ENCODE measurements at regions not wholly inside any gene's neighbourhood (a gene's known extent, or its start where the extent isn't known, plus 50 kb on each side); places are given as distances from the start of the nearest gene placed in this dataset.

DNA sequence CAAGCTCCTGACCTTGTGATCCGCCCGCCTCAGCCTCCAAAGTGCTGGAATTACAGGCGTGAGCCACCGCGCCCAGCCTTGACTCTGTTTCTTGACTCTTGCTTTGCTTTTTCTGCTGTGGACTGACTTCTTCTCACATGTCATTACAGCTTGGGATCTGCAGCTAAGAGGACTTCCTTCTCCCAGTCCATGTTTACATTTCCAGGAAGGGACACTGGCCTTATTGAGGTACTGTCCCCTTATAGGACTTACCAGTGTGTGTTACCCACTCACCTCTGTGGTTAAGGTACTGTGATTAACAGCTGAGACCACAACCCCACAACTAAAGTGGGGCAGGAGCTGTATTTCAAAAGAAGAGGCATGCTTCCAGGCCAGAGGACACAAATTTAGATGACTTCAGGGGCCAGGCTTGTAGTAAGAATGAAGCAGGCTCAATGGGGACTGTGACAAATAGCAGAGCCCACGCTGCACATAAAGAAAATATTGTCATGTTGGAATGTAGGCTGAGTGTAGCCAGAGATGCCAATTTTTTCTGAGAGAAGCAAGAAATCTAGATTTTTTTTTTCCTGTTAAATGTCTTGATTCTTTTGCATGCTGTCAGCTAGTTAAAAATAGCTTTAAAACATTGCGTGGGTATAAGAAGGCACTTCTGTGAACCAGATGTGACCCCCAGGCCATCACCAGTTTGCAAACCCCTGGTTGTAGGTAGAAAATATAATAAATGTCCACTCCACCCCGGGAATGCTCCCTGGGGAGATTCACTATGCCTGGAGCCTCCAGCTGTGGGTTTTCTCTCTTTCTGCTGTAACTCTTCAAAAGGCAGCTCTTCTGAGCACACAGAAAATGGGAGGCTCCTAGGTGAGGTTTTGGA is 75.0 kb downstream of the PTPDC1 start:
- DNase-seq, result no peak

GRCh38 chr9:94160594-94161501 is 76.6 kb downstream of the PTPDC1 start:
- no peak for DNase-seq

DNA sequence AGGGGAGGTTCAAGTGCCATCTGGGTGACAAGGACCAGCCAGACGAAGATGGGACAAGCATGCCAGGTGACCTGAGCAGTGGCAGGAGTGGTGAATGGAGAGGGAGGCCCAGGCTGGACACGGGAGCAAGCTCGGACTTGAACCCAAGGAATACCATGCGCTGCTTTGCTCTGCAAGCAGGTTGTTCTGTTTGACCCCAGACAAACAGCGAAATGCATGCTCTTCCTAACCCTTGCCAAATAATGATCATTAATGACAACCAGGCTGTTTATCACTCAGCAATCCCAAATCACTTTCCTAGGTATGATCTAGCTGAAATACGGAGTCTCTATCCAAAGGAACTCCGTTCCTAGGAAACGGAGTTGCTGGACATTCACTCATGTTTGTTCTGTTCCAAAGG is 77.4 kb downstream of the PTPDC1 start:
- DNase-seq, result no peak

- no peak for DNase-seq
Observed at GRCh38 chr9:94164806-94165549, 80.7 kb downstream of the PTPDC1 start.

DNA sequence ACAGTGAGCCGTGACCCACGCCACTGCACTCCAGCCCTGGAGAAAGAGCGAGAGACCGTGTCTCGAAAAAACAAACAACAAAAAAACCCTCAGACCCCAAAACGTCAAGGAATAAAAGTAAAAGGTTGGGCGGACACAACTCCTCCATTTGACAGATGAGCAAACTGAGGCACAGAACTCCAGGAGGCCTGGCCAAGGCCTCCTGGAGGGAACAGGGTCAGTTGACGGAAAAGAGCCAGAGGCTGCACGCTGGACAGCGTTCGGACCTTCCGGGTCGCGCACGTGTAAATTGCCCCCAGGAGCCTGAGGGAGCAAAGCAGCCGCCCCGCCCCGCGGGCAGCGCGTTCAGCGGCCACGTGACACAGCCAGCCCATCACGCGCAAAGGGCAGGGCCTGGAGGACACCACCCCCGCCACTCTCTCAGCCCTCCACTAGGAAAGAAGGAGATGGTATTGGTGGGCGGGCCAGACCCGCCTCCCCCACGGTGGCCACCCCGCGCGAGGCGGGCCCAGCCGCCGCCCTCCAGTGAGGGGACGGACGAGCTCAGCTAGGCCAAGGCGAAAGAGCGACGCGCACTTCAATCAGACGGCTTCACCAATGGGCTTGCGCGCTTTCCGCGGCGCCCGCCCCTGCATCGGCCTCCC is 81.5 kb downstream of the PTPDC1 start:
- peak; percentile 90 to 95 for DNase-seq

DNA sequence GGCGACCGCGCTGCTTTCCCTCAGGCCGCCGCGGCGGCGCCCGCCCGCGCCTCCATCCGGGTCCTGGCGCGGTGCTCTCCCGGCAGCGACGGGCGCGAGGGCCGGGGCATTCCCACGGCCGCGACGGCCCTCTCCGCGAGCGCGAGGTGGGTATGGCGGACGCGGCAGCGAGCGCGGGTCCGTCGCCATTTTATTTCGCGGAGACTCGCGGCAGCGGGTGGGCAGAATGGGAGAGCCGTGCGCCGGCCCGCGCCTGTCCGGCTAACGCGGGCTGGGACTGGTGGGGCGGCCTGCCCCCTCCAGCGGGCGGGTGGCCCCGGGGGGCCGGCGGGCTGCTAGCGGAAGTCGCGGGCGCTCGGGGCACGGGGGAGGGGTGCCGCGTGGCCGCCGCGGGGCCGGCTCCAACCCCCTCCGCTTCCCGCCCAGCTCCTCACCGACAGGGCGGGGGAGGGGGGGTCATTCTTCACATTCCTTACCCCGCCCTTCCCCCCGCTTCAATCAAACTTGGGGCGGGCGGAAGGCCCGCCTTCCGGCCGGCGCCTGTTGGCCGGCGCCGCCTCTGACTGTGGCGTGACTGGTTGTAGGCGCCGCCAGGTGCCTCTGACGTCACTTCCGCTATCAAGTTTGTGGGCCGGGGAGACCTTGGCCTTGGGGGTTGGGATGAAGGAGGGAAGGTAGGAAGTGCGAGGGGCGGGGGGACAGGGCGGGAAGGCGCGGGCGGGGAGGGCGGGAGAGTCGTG is 82.1 kb downstream of the PTPDC1 start:
- DNase-seq, result peak; percentile 90 to 97

DNA sequence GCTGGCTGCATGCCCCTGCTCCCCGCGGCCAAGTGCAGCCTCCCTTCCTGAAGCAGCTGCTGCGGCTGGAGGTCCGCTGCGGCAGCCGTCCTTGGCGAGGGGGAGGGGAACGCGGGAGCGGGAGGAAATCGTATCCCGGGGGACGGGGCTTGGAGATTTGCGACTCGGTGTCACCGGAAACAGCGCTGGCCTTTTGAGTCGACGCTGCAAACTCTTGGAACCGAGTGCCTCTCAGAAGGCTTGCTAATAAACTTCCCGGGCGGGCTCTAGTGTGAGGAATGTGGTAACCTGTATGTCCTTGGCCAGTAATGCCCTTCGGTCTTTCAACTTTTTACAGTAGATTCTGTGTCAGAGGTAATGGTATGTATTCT is 82.7 kb downstream of the PTPDC1 start:
- DNase-seq, result peak in 1 of 2 experiments; percentile 31

- DNase-seq, result no peak
Observed at GRCh38 chr9:94167376-94167890, 83.2 kb downstream of the PTPDC1 start.

DNA sequence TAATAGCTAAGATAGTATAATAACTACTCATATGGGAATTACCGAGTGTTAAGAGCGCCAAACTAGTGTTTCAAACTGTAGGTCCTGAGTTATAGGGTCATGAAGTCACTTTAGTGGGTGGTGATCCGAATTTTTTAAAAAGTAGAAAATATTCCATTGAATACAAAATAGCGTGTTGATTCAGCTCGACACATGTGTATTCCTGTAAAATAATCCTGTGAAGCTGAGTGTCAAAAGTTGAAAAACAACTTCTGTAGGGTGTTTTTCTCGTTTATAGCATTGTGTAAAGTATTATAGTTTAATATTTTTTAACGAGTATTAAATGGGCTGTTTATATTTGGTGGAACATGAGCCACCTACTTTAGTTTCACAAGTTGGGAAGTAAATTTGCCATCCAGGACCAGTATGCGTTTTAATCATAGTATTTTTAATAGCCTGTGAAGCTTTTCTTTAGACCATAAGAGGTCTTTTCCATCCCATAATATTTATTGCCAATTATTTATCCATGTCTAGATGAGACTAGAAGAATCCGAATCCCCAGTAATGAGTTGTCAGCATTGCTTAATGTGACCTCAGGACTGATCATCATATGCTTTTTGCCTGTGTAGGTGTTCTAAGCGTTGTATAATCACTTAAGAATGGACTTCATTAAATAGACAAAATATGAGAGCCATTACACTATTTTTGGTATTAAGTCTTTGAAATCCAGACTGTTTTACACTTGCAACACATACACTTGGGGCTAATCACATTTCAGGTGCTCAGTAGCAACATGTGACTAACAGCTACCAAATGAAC is 84.1 kb downstream of the PTPDC1 start:
- DNase-seq, result no peak

GRCh38 chr9:94169968-94170367 is 85.7 kb downstream of the PTPDC1 start:
- no peak for DNase-seq

DNA sequence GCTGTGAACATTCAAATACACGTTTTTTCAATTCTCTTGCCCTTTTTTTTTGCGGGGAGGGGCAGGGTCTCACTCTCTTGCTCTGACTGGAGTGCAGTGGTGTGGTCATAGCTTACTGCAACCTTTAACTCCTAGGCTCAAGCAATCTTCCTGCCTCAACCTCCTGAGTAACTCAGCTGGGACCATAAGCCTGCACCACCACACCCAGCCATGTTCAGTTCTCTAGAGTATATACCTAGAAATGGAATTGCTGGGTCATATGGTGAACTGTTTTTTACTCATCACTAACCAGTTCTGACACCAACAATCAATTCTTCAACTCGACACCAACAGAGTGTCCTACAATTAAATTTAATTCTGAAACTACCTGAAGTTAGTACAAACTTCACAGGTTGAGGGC is 85.5 kb upstream of the ZNF169 start:
- no peak for DNase-seq

GRCh38 chr9:94174164-94174563 is 84.9 kb upstream of the ZNF169 start:
- no peak for DNase-seq

- no peak for DNase-seq
Observed at GRCh38 chr9:94175669-94176068, 83.4 kb upstream of the ZNF169 start.

- DNase-seq, result no peak
Observed at GRCh38 chr9:94176608-94177007, 82.5 kb upstream of the ZNF169 start.

GRCh38 chr9:94178927-94179326 is 80.2 kb upstream of the ZNF169 start:
- no peak for DNase-seq

DNA sequence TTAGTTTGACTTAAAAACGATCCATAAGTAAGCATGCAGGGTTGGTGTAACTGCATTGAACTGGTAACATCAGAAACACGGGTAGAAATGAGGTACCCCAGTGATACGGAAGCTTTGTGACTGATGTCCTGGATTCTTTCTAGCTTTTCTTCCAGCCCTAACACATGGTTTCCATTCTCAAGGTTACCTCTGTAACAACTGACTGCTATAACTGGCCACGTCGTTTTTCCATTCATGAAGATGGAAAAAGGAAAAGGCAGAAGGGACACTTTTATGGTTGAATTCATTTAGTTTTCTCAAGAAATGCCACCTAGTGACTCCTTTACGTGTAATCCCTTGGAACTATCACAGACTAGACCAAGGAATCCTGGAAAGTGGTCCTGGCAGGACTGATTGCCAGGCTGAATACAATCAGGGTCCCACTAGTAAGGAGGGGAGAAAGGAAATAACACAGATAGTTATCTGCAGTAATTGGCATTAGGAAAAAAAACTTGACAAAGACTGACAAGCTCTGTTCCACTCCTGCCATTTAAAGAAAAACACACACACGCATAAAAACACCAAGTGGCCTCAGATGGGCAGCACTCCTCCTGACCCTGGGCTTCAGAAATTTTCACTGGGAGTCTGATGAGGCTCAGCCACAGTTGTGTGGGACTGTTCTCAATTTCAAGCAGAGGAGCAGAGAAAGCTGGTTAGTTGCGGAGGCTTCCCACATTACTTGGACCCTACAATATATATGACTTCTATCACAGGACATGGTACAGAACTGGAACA is 77.5 kb upstream of the ZNF169 start:
- DNase-seq, result no peak

GRCh38 chr9:94182532-94182931 is 76.6 kb upstream of the ZNF169 start:
- DNase-seq, result no peak

DNA sequence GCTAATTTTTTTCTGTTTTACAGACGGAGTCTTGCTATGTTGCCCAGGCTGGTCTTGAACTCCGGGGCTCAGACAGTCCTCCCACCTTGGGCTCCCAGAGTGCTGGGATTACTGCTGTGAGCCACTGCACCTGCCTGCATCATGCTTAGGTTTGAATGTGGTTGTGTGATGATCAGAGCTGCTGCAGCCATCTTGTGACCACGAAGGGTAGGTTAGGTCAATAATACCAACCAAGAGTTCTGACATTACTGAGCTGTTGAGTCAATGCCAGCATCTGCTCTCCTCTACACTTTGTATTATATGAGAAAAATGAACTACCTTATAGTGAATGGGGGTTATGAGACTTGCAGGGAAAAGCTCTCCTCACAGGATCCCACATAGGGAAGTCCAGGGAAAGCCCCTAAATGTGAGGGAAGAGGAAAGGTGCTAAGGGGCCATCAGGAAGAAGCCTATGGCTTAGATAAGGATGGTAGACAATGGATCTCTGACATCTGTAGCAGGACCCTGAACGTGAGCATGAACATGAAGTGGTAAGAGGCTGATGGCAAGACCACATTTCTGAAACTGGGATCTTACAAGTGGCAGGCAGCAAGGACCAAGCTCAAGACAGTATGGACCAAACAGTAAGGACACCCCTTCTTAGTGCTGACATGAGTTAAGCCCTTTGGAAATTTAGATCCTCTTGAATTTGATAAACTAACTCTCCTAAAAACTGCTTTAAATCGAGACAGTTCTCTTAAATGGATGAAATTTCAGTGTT is 75.7 kb upstream of the ZNF169 start:
- no peak for DNase-seq

DNA sequence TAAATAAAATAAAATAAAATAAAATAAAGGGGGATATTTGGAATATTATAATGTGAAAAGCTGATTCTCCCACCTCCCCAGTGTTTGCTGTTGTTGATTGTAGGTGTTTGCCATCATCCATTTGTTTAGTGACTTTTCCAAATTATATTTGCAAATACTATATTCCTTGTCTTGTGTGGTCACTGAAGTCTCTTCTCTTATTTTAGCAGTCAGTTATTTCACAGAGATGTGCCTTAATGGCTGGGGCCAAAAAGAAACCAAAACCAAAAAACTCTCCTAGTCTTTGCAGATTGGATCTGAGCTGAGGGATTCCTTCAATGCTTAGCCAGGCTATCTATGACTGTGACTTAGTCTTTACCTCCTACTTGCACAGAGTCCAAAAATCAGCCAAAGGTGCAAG is 70.9 kb upstream of the ZNF169 start:
- DNase-seq, result no peak

All from NCI-H526 (cell line).